Motor neuron (in vitro differentiated cells): ENCODE measurements at regions not wholly inside any gene's neighbourhood (a gene's known extent, or its start where the extent isn't known, plus 50 kb on each side); places are given as distances from the start of the nearest gene placed in this dataset.
"Not testable (repeated sequence)": the region's sequence is repeated elsewhere in the genome, so short reads cannot be mapped to it uniquely, and the experiment has no call there.

Experiments used
- ATAC-seq, 8 experiments: fragments of 200-7000 bp; cut with Tn5 transposase; replicated peaks in 6 of 8; 2 replicates each; pipeline ENCODE4 v1.8.0; 2021; ENCODE audit warnings: mild to moderate bottlenecking in 8 of 8, moderate library complexity in 8 of 8
- H3K27ac ChIP-seq, 2 donors: fragments of 250-450 bp; sonication (Bioruptor Pico); 2 replicates each; pipeline ENCODE4 v1.9.0; 2021; ENCODE audit warnings: antibody characterized with exemption in 2 of 2, mild to moderate bottlenecking in 2 of 2, moderate library complexity in 1 of 2
- H3K4me1 ChIP-seq, 2 donors: fragments of 250-450 bp; sonication (Bioruptor Pico); replicated peaks in 1 of 2; 2 replicates each; pipeline ENCODE4 v1.6.1; 2021; ENCODE audit warnings: antibody characterized with exemption in 2 of 2, mild to moderate bottlenecking in 2 of 2, moderate library complexity in 1 of 2
- H3K4me3 ChIP-seq, 5 donors: fragments of 250-450 bp; sonication (Bioruptor Pico); 2 replicates each; pipeline ENCODE4 v1.9.0; 2021; ENCODE audit warnings: antibody characterized with exemption in 5 of 5, mild to moderate bottlenecking in 5 of 5, moderate library complexity in 4 of 5
- WGBS, 10 experiments: fragments of 450-650 bp; shearing (Covaris generic); methylation state at CpG; one replicate each; pipeline ENCODE4 v1.0.0; 2022; 5-methylcytosine and 5-hydroxymethylcytosine counted together
- in situ Hi-C, 9 experiments: fragments of 400-800 bp; cut with MboI; loops; one replicate each; pipeline ENCODE4 v1.15.0; 2021; ENCODE audit warnings: low sequenced_read_pairs in 9 of 9, low pct_unique_long_range_greater_than_20kb in 2 of 9; ENCODE audit not compliant: unreplicated experiment in 9 of 9

GRCh38 chr2:186181625-186182024 is 304.4 kb upstream of the ZC3H15 start:
- ATAC-seq: peak in 1 of 8 experiments; percentile 37
- in situ Hi-C loops: no loop called here
- Histone ChIP-seq H3K4me3 (no peak overlapping the region), H3K4me1 (no peaks in the 10 kb centered on the region), H3K27ac (no peak overlapping the region)
- 67 to 100% (median 94%) methylated on average over 1 of the region's 1 CpG for WGBS, 10 experiments

- H3K4me1 ChIP-seq, ATAC-seq, H3K4me3 ChIP-seq, H3K27ac ChIP-seq, in situ Hi-C loops: not testable (repeated sequence)
- WGBS, 10 experiments: 71 to 100% (median 77%) methylated on average over 2 to 9 of the region's 10 CpGs
Observed at GRCh38 chr2:186182366-186182765, 303.7 kb upstream of the ZC3H15 start.

DNA sequence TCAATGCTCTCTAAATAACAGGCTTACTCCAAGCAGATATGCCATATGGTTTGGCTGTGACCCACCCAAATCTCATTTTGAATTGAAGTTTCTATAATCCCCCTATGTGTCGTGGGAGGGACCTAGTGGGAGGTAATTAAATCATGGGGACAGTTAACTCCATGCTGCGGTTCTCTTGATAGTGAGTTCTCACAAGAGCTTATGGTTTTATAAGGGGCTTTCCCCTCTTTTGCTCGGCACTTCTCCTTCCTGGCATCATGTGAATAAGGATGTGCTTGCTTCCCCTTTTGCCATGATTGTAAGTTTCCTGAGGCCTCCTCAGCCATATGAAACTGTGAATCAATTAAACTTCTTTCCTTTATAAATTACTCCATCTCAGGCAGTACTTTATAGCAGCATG is 302.7 kb upstream of the ZC3H15 start:
- in situ Hi-C loops: no loop called here
- Histone ChIP-seq H3K4me1 (no peaks in the 10 kb centered on the region), H3K27ac (no peak overlapping the region), H3K4me3 (no peak overlapping the region)
- 59 to 100% (median 94%) methylated on average over 1 to 3 of the region's 3 CpGs; no CpG with 5 or more reads in 3 of the 10 experiments for WGBS, 10 experiments
- ATAC-seq: no peak

- H3K4me3 ChIP-seq: no peak overlapping the region
- H3K27ac ChIP-seq: no peak overlapping the region
- no peaks in the 10 kb centered on the region for H3K4me1 ChIP-seq
- in situ Hi-C loops: no loop called here
- no peak for ATAC-seq
Observed at GRCh38 chr2:186187854-186188253, 298.2 kb upstream of the ZC3H15 start.

GRCh38 chr2:186189816-186190215 is 296.2 kb upstream of the ZC3H15 start:
- Histone ChIP-seq H3K4me3 (no peak overlapping the region), H3K27ac (no peak overlapping the region), H3K4me1 (no peaks in the 10 kb centered on the region)
- ATAC-seq: no peak
- in situ Hi-C loops: no loop called here

- no peak overlapping the region for H3K27ac ChIP-seq
- WGBS, 10 experiments: 23 to 100% (median 90%) methylated on average over 2 to 3 of the region's 3 CpGs; no CpG with 5 or more reads in 1 of the 10 experiments
- ATAC-seq: no peak
- in situ Hi-C loops: no loop called here
- H3K4me1 ChIP-seq: no peaks in the 10 kb centered on the region
- H3K4me3 ChIP-seq: no peak overlapping the region
Observed at GRCh38 chr2:186195696-186196095, 290.4 kb upstream of the ZC3H15 start.

DNA sequence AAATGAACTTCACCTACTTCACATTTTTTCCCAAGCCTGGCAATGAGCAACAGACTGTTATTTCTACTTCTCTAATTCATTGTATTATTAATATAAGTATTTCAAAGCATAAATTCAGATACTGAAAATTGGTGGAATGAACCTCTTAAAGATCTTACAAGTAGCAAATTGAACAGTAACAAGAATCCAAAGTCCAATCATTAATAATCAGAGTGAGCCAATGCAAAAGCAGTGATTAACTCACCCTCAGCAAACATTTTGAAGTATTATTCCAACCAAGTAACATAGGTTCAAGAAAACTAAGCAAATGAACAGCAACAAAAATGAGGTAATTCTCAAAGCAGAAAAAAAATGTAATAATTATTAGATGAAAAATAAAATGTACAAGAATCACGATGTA is 288.1 kb upstream of the ZC3H15 start:
- Histone ChIP-seq H3K27ac (no peak overlapping the region), H3K4me1 (no peaks in the 10 kb centered on the region), H3K4me3 (no peak overlapping the region)
- in situ Hi-C loops: no loop called here
- ATAC-seq: no peak
- 77 to 100% (median 96%) methylated on average over 1 of the region's 1 CpG; no CpG with 5 or more reads in 1 of the 10 experiments for WGBS, 10 experiments

DNA sequence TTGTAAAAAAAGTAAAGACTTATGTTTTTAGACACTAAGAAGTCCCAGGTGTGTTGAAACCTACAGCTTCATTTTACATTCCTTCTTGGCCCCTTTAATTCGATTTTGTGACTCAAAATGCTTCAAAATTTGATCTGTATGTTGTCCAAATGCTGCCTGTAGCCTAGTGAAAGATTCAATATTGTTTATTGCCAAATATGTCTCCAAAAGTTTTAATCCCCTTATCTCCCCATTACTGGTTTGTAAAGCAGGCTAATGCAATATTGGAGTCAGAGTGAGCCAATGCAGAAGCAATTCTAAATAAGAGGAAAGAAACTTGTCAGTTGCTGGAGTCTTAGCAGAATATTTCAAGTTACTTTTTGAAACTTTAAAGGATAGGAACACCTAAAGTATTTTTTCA is 287.0 kb upstream of the ZC3H15 start:
- no peaks in the 10 kb centered on the region for H3K4me1 ChIP-seq
- in situ Hi-C loops: no loop called here
- 0 to 100% (median 67%) methylated on average over 1 of the region's 1 CpG; no CpG with 5 or more reads in 3 of the 10 experiments for WGBS, 10 experiments
- H3K4me3 ChIP-seq: no peak overlapping the region
- ATAC-seq: no peak
- H3K27ac ChIP-seq: no peak overlapping the region

- no peaks in the 10 kb centered on the region for H3K4me1 ChIP-seq
- in situ Hi-C loops: no loop called here
- no peak overlapping the region for H3K27ac ChIP-seq
- no peak overlapping the region for H3K4me3 ChIP-seq
- ATAC-seq: peak in 1 of 8 experiments; percentile 41
Observed at GRCh38 chr2:186201371-186201770, 284.7 kb upstream of the ZC3H15 start.

DNA sequence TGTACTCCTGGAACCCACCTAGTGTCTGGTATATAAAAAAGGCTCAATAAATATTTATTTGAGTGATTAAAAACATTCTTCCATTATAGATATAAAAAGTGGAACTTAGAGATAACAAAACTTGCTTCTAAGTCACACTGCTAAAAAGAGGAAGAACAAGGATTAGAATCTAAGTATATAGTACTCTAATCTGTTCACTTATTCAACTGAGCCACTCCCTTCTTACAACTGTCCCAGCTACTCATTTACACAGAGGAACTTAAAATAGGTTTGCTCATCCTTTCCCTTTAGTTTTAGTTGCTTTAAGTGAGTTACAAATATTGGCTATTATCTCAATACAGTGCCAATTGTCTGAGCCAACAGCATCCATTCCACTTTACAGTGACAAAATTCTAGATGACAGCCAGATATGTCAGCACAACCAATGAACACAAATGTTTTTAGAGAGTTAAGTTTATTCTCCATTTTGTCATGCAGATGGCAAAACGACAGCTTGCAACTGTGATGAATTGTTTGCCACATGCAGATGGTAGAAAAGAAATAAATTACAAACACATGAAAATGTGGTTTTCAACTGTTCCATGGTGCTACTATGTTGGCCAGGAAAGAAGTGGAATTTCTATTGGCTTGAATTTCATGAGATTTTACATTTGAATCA is 280.7 kb upstream of the ZC3H15 start:
- peak in 5 of 8 experiments; percentile 53 to 71 (median 62) for ATAC-seq
- in situ Hi-C loops: no loop called here
- Histone ChIP-seq H3K27ac (no peak overlapping the region), H3K4me1 (no peaks in the 10 kb centered on the region), H3K4me3 (no peak overlapping the region)
- WGBS, 10 experiments: 0 to 13% (median 0%) methylated on average over 1 of the region's 1 CpG; no CpG with 5 or more reads in 3 of the 10 experiments

DNA sequence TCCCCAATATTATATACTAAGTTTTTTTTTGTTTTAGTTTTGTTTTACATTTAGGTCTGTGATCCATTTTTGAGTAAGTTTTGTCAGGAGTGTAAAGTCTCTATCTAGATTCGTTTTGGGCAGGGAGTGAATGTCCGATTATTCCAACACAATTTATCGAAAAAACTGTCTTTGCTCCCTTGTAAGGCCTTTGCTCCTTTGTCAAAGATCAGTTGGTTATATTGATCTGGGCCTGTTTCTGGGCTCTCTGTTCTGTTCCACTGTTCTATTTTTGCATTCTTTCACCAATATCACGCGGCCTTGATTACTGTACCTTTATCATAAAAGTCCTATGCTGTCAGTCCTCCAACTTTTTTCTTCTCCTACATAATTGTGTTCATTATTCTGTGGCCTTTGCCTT is 276.5 kb upstream of the ZC3H15 start:
- ATAC-seq: no peak
- WGBS, 10 experiments: 79 to 98% (median 94%) methylated on average over 5 of the region's 5 CpGs
- Histone ChIP-seq H3K4me1 (no peaks in the 10 kb centered on the region), H3K4me3 (no peak overlapping the region), H3K27ac (no peak overlapping the region)
- in situ Hi-C loops: no loop called here

DNA sequence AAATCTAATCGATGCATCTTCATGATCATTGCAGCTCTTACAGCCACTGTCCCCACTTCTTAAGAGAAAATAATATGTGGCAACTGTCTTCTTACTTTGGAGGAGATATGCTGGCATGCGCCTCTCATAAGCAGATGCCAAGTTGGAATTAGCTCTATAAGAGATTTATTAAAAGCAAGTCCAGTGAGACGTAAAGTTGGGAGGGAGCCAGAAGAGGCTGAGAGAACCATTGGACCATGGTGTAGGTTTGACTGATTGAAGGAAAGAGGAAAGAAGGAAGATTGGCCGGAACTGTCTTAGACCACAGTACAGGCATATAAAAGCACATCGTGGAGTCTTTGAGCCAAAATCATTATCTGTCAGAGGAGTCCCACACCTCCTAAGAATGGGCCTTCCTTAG is 265.7 kb upstream of the ZC3H15 start:
- no peak overlapping the region for H3K4me3 ChIP-seq
- H3K4me1 ChIP-seq: no peaks in the 10 kb centered on the region
- no peak for ATAC-seq
- in situ Hi-C loops: no loop called here
- 20 to 100% (median 90%) methylated on average over 1 to 5 of the region's 5 CpGs; no CpG with 5 or more reads in 1 of the 10 experiments for WGBS, 10 experiments
- no peak overlapping the region for H3K27ac ChIP-seq

DNA sequence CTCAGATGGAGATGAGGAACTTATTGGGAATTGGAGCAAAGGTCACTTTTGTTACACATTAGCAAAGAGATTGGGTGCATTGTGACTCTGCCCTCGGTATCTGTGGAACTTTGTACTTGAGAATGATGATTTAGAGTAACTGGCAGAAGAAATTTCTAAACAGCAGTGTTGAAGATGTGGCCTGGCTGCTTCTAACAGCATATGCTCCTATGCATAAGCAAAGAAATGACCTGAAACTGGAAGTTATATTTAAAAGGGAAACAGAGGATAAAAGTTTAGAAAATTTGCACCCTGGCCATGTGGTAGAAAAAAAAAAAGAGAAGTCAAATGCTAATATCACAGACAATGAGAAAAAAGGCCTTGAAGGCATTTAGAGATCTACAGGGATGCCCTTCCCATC is 256.8 kb upstream of the ZC3H15 start:
- H3K4me3 ChIP-seq: no peak overlapping the region
- no peaks in the 10 kb centered on the region for H3K4me1 ChIP-seq
- 0 to 86% (median 67%) methylated on average over 1 of the region's 1 CpG; no CpG with 5 or more reads in 3 of the 10 experiments for WGBS, 10 experiments
- in situ Hi-C loops: no loop called here
- no peak for ATAC-seq
- H3K27ac ChIP-seq: no peak overlapping the region

DNA sequence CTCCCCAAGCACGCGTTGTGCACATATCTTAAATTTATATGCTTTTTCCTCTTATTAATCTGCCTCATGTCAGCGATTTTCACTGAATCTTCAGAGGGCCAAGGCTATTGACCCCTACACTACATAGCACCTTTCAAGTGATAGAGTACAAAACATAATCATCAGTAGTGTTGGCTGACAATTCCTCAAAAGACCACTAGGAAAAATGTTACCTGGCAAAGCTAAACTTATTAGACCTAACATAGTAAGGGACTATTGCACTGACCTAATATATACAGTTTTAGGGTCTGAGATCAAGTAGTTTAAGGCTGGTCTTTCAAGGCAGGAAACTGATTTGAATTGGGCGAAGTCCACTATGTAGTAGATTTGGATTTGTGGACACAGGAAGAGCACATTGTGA is 244.2 kb upstream of the ZC3H15 start:
- ATAC-seq: no peak
- Histone ChIP-seq H3K4me1 (no peaks in the 10 kb centered on the region), H3K4me3 (no peak overlapping the region), H3K27ac (no peak overlapping the region)
- in situ Hi-C loops: no loop called here
- WGBS, 10 experiments: 40 to 100% (median 100%) methylated on average over 1 to 4 of the region's 4 CpGs; no CpG with 5 or more reads in 1 of the 10 experiments
